Fibroblast of pulmonary artery (primary cell): ENCODE measurements at regions not wholly inside any gene's neighbourhood (a gene's known extent, or its start where the extent isn't known, plus 50 kb on each side); places are given as distances from the start of the nearest gene placed in this dataset.

Source experiments
- DNase-seq: peaks from one replicate; pipeline ENCODE4 v3.0.0-alpha.2; 2010; ENCODE audit warnings: low read depth
- H3K4me3 ChIP-seq: replicated peaks from 2 replicates; pipeline ENCODE4 v1.5.1; 2011; ENCODE audit warnings: low read depth, mild to moderate bottlenecking, control low read depth, low read length, moderate library complexity
- TF ChIP-seq, protein P1 (sequence below): IDR thresholded peaks from 2 replicates; pipeline ENCODE4 v1.5.1; 2011; ENCODE audit warnings: mild to moderate bottlenecking, control low read depth, low read length, inconsistent platforms; ENCODE audit errors: missing control alignments

DNA sequence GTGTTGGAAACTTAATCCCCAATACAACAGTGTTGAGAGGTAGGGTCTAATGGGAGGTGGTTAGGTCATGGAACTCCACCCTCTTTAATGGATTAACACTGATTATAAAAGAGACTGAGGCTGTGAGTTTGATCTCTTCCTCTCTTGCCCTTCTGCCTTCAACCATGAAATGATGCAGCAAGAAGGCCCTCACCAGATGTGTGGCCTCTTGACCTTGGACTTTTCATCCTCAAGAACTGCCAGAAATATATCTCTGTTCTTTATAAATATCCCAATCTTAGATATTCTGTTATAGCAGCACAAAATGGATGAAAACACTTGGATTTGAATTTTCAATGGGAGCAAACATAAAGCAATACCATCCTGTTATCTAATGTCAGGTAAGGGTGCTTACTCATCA, 67.6 kb downstream of the NMUR2 start:
- H3K4me3 ChIP-seq: no peak overlapping the region
- TF ChIP-seq, protein P1, sequence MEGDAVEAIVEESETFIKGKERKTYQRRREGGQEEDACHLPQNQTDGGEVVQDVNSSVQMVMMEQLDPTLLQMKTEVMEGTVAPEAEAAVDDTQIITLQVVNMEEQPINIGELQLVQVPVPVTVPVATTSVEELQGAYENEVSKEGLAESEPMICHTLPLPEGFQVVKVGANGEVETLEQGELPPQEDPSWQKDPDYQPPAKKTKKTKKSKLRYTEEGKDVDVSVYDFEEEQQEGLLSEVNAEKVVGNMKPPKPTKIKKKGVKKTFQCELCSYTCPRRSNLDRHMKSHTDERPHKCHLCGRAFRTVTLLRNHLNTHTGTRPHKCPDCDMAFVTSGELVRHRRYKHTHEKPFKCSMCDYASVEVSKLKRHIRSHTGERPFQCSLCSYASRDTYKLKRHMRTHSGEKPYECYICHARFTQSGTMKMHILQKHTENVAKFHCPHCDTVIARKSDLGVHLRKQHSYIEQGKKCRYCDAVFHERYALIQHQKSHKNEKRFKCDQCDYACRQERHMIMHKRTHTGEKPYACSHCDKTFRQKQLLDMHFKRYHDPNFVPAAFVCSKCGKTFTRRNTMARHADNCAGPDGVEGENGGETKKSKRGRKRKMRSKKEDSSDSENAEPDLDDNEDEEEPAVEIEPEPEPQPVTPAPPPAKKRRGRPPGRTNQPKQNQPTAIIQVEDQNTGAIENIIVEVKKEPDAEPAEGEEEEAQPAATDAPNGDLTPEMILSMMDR: no peak
- DNase-seq: no peak

DNA sequence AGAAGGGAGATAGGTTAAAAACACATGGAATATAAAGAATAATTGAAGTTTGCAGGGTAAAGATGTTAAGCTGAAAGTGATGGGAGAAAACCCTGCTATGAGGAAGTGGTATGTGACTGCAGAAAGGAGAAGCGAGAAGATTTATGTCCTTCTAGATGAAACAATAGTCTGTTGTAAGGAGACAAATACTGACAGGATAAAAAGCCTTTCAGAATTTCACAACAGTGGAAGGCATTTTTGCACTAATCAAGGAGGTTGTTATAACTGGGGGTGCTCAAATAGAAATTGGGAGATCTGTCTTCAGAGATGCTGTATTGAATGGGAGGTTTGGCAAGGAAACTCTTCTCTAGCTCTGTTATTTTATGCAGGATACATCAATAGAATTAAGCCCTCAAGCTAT, 69.6 kb downstream of the NMUR2 start:
- DNase-seq: no peak
- TF ChIP-seq, protein P1: no peak
- H3K4me3 ChIP-seq: no peak overlapping the region

DNA sequence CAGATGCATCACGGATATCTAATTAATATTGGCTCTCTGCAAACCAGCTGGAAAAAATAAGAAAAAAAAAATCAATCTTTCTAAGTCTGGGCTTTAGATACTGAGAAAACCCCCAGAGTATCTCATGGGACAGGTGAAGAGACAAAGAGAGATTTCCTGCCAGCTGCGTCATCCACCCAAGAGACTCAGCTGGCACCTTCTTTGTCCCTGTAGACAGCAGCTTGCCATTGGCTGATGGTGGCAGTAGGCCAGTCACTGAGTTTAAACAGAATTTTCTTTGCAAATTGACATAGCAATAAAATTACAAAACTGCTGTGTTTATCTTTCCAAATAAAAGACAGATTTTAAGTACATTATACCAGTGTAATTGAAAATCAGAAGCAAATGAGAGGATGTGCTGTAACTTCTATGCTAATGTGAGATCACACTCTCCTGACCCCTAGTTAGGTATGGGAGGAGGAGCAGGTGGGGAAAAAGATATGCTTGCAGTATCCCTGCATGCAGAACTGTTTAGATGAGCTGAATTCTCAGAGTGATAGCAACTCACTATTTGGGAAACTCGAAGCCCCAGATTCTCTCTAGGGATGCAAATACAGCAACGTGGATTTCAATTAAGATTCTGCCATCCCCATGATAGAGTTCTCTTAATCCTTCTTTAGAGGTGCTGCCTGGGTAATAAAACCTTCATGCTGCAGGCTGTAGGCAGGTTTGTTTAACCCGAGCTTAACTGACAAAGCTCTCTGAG, 72.2 kb downstream of the NMUR2 start:
- no peak for DNase-seq
- TF ChIP-seq, protein P1: no peak
- H3K4me3 ChIP-seq: no peak overlapping the region

DNA sequence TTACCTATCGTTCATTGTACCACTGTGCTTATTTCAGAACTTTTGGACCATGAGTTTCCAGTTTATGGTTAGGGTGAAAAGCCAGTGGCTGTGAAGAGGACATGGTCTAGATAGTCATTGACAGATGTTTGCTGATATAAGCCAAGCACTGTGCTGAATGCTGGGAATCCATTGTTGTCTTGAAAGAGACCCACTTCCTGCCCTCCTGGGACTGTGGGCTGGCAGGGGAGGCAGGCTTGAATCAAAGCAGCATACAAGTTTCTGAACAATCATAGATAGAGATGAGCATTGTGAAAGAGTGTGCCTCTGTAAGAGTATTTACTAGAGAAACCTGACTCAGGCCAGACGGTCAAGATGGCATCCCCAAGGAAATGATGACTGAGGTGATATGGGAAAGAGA, 73.4 kb downstream of the NMUR2 start:
- no peak for DNase-seq
- TF ChIP-seq, protein P1: no peak

GRCh38 chr5:152331006-152331405, 74.1 kb downstream of the NMUR2 start:
- DNase-seq: no peak
- TF ChIP-seq, protein P1: no peak
- H3K4me3 ChIP-seq: no peak overlapping the region

More for the DNA sequence above, 73.4 kb downstream of the NMUR2 start:
- no peak overlapping the region for H3K4me3 ChIP-seq

DNA sequence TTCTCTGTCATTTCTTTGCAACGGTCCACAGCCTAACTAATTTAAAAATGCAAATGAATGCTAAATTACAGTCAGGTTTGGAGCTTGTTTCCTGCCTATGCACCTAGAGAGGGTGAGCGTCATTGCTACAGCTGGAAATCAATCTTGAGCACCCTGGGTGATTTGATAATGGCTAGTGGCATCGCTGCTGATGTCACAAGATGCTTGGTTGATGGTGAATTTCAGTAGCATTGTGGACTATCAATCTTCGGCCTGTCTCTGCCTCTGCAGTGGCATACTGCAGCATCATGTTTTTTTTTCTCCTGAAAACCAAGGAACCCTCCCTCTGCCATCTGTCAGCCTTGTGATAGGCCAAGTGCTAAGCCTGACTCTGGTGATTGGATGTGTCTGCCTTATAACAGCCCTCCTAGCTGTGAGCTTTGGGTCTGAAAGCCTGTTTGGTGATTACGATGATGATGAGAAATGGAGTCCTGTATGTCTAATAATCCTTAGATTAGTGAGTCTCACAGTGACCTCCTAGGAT, 75.3 kb downstream of the NMUR2 start:
- DNase-seq: no peak
- H3K4me3 ChIP-seq: no peak overlapping the region
- TF ChIP-seq, protein P1: no peak

- TF ChIP-seq, protein P1: no peak
- no peak overlapping the region for H3K4me3 ChIP-seq
- DNase-seq: no peak
Measured at GRCh38 chr5:152329207-152329606, 75.9 kb downstream of the NMUR2 start.
